HepG2 (cell line): ENCODE measurements at regions not wholly inside any gene's neighbourhood (a gene's known extent, or its start where the extent isn't known, plus 50 kb on each side); places are given as distances from the start of the nearest gene placed in this dataset.

Source experiments
- CAMTA2 ChIP-seq: sonication (generic); formaldehyde crosslinking; IDR thresholded peaks from 2 replicates; pipeline ENCODE4 v1.4.0; 2020; ENCODE audit warnings: mild to moderate bottlenecking, missing genetic modification reagents, borderline replicate concordance
- CHD2 ChIP-seq: IDR thresholded peaks from 2 replicates; pipeline ENCODE4 v1.6.1; 2011; ENCODE audit warnings: low read depth, low read length, improper control_type of control experiment
- ETV5 ChIP-seq: IDR thresholded peaks from 2 replicates; pipeline ENCODE4 v1.6.1; 2018; ENCODE audit warnings: missing biosample characterization, missing genetic modification reagents, inconsistent platforms, borderline replicate concordance
- NR2F2 ChIP-seq: IDR thresholded peaks from 2 replicates; pipeline ENCODE4 v1.6.1; 2012; ENCODE audit warnings: low read depth, inconsistent platforms, borderline replicate concordance
- PCBP1 ChIP-seq: fragments of 200-400 bp; formaldehyde crosslinking; IDR thresholded peaks from 2 replicates; pipeline ENCODE4 v1.6.1; 2017; ENCODE audit warnings: mild to moderate bottlenecking, low read depth, low read length, borderline replicate concordance
- PHB2 ChIP-seq: fragments of 450-650 bp; IDR thresholded peaks from 2 replicates; pipeline ENCODE4 v1.6.1; 2018; ENCODE audit not compliant: partially characterized antibody
- RFX3 ChIP-seq: IDR thresholded peaks from 2 replicates; pipeline ENCODE4 v1.6.1; 2016; ENCODE audit warnings: missing biosample characterization, missing genetic modification reagents
- RXRB ChIP-seq: IDR thresholded peaks from 2 replicates; pipeline ENCODE4 v1.6.1; 2016; ENCODE audit warnings: borderline replicate concordance, missing genetic modification reagents, missing compliant biosample characterization
- SOX13 ChIP-seq, 3 experiments: fragments of 450-650 bp in 1 of 3; sonication (generic) in 1 of 3; formaldehyde crosslinking in 1 of 3; IDR thresholded peaks in 2 of 3; conservative IDR thresholded peaks in 1 of 3; 2 replicates each; pipeline versions ENCODE4 v1.5.0 to v1.6.1; 2016 to 2020; ENCODE audit warnings: antibody characterized with exemption in 1 of 3, mild to moderate bottlenecking in 1 of 3, missing compliant biosample characterization in 1 of 3, missing genetic modification reagents in 1 of 3, moderate library complexity in 1 of 3
- SYNCRIP ChIP-seq: fragments of 200-400 bp; formaldehyde crosslinking; IDR thresholded peaks from 2 replicates; pipeline ENCODE4 v1.6.1; 2018; ENCODE audit warnings: mild to moderate bottlenecking, low read depth, low read length; ENCODE audit not compliant: insufficient read depth
- TCF12 ChIP-seq, 2 experiments: fragments of 450-650 bp in 1 of 2; sonication (generic) in 1 of 2; formaldehyde crosslinking in 1 of 2; IDR thresholded peaks; 2 replicates each; pipeline versions ENCODE4 v1.6.1 to v1.8.0; 2017 to 2022; ENCODE audit warnings: antibody characterized with exemption in 1 of 2, mild to moderate bottlenecking in 1 of 2, missing genetic modification reagents in 1 of 2, moderate library complexity in 1 of 2
- ZFP82 ChIP-seq: sonication (generic); formaldehyde crosslinking; IDR thresholded peaks from 2 replicates; pipeline ENCODE4 v1.5.1; 2020; ENCODE audit warnings: mild to moderate bottlenecking, missing genetic modification reagents, borderline replicate concordance
- TF ChIP-seq, protein P1 (sequence below): sonication (generic); formaldehyde crosslinking; IDR thresholded peaks from 2 replicates; pipeline ENCODE4 v1.4.0; 2020; ENCODE audit warnings: mild to moderate bottlenecking, missing genetic modification reagents
- TF ChIP-seq, protein P2 (sequence below): sonication (generic); formaldehyde crosslinking; IDR thresholded peaks from 2 replicates; pipeline ENCODE4 v1.4.0; 2020; ENCODE audit warnings: missing genetic modification reagents
- TF ChIP-seq, protein P3 (sequence below): IDR thresholded peaks from 2 replicates; pipeline ENCODE4 v1.6.1; 2018; ENCODE audit warnings: missing genetic modification reagents

GRCh38 chr2:47272905-47273758, 96.0 kb upstream of the EPCAM start (continued):
- TF ChIP-seq, protein P1, sequence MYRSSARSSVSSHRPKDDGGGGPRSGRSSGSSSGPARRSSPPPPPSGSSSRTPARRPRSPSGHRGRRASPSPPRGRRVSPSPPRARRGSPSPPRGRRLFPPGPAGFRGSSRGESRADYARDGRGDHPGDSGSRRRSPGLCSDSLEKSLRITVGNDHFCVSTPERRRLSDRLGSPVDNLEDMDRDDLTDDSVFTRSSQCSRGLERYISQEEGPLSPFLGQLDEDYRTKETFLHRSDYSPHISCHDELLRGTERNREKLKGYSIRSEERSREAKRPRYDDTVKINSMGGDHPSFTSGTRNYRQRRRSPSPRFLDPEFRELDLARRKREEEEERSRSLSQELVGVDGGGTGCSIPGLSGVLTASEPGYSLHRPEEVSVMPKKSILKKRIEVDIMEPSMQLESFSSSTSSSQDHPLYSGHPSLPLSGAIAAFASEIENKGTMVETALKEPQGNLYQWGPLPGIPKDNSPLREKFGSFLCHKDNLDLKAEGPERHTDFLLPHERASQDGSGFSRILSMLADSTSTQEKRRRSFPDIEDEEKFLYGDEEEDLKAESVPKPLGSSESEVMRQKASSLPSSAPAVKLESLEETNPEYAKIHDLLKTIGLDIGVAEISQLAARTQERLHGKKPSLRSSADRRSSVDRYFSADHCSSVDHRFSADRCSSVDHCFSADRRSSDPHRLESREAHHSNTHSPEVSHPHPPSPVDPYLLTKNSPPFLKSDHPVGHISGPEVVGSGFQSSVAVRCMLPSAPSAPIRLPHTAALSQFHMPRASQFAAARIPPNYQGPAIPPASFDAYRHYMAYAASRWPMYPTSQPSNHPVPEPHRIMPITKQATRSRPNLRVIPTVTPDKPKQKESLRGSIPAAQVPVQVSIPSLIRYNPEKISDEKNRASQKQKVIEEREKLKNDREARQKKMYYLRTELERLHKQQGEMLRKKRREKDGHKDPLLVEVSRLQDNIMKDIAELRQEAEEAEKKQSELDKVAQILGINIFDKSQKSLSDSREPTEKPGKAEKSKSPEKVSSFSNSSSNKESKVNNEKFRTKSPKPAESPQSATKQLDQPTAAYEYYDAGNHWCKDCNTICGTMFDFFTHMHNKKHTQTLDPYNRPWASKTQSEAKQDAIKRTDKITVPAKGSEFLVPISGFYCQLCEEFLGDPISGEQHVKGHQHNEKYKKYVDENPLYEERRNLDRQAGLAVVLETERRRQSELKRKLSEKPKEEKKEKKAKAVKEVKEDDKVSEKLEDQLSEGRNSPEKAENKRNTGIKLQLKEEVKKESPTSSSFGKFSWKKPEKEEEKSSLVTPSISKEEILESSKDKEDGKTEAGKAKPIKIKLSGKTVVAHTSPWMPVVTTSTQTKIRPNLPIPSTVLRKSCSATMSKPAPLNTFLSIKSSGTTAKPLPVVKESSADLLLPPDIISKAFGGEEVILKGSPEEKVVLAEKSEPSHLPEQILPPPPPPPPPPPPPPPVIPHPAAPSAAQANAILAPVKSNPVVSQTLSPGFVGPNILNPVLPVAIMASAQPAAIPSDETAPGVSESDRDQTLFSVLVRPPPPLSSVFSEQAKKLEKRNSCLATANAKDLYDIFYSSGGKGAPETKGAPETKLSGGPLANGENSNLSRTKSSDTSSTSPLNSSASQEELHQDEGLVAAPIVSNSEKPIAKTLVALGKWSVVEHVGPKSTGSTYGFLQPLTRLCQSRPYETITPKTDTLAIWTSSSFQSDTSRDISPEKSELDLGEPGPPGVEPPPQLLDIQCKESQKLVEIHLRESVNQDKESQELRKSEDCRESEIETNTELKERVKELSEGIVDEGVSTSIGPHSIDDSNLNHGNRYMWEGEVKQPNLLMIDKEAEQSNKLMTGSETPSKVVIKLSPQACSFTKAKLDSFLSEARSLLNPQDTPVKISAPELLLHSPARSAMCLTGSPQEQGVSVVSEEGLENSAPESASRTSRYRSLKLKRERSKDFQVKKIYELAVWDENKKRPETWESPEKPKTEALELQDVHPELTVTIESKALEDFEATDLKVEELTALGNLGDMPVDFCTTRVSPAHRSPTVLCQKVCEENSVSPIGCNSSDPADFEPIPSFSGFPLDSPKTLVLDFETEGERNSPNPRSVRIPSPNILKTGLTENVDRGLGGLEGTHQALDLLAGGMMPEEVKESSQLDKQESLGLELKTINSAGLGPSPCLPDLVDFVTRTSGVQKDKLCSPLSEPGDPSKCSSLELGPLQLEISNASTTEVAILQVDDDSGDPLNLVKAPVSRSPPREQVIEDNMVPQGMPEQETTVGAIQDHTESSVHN: no peak
- no peak for TF ChIP-seq PCBP1
- TF ChIP-seq CHD2: no peak
- peak; percentile 23; the same call in 1 of the 2 replicates for TF ChIP-seq ETV5 (CRISPR knock-in tag)
- TF ChIP-seq NR2F2: peak; percentile 31; the same call in 1 of the 2 replicates
- TF ChIP-seq ZFP82: no peak
- no peak for TF ChIP-seq RFX3 (CRISPR knock-in tag)
- TF ChIP-seq, protein P2, sequence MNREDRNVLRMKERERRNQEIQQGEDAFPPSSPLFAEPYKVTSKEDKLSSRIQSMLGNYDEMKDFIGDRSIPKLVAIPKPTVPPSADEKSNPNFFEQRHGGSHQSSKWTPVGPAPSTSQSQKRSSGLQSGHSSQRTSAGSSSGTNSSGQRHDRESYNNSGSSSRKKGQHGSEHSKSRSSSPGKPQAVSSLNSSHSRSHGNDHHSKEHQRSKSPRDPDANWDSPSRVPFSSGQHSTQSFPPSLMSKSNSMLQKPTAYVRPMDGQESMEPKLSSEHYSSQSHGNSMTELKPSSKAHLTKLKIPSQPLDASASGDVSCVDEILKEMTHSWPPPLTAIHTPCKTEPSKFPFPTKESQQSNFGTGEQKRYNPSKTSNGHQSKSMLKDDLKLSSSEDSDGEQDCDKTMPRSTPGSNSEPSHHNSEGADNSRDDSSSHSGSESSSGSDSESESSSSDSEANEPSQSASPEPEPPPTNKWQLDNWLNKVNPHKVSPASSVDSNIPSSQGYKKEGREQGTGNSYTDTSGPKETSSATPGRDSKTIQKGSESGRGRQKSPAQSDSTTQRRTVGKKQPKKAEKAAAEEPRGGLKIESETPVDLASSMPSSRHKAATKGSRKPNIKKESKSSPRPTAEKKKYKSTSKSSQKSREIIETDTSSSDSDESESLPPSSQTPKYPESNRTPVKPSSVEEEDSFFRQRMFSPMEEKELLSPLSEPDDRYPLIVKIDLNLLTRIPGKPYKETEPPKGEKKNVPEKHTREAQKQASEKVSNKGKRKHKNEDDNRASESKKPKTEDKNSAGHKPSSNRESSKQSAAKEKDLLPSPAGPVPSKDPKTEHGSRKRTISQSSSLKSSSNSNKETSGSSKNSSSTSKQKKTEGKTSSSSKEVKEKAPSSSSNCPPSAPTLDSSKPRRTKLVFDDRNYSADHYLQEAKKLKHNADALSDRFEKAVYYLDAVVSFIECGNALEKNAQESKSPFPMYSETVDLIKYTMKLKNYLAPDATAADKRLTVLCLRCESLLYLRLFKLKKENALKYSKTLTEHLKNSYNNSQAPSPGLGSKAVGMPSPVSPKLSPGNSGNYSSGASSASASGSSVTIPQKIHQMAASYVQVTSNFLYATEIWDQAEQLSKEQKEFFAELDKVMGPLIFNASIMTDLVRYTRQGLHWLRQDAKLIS (CRISPR knock-in tag): no peak
- peak; percentile 73 for TF ChIP-seq RXRB (CRISPR knock-in tag)
- TF ChIP-seq PHB2: no peak
- no peak for TF ChIP-seq SOX13 (IDR thresholded peaks at IDR 0.05)
- TF ChIP-seq SOX13 (CRISPR knock-in tag; conservative IDR thresholded peaks at IDR 0.05 in 1 of 2, IDR thresholded peaks at IDR 0.05 in 1 of 2): peak in 1 of 2 experiments; percentile 44; a peak in 1 of 4 replicates
- TF ChIP-seq SYNCRIP: no peak
- TF ChIP-seq TCF12 (IDR thresholded peaks at IDR 0.05): no peak
- no peak for TF ChIP-seq TCF12 (CRISPR knock-in tag; IDR thresholded peaks at IDR 0.05)
- TF ChIP-seq, protein P3, sequence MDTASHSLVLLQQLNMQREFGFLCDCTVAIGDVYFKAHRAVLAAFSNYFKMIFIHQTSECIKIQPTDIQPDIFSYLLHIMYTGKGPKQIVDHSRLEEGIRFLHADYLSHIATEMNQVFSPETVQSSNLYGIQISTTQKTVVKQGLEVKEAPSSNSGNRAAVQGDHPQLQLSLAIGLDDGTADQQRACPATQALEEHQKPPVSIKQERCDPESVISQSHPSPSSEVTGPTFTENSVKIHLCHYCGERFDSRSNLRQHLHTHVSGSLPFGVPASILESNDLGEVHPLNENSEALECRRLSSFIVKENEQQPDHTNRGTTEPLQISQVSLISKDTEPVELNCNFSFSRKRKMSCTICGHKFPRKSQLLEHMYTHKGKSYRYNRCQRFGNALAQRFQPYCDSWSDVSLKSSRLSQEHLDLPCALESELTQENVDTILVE (CRISPR knock-in tag): no peak
- TF ChIP-seq CAMTA2: no peak
